ENCODE measurements at regions not wholly inside any gene's neighbourhood (a gene's known extent, or its start where the extent isn't known, plus 50 kb on each side); places are given as distances from the start of the nearest gene placed in this dataset.

GRCh38 chrX:10707773-10708172 lies 87.4 kb upstream of the MID1 start:
- TF ChIP-seq CTCF (IDR thresholded peaks at IDR 0.05; ENCODE audit: insufficient read depth, low read depth, low read length) (no peak), EZH2 (IDR thresholded peaks at IDR 0.05; ENCODE audit: insufficient read depth, low read length) (no peak)

All from astrocyte (in vitro differentiated cells and primary cell).